Fibroblast of gingiva (primary cell): ENCODE measurements at regions not wholly inside any gene's neighbourhood (a gene's known extent, or its start where the extent isn't known, plus 50 kb on each side); places are given as distances from the start of the nearest gene placed in this dataset.

Experiments
- DNase-seq: peaks from one replicate; pipeline ENCODE4 v3.0.0-alpha.2; 2011; ENCODE audit warnings: low read depth

DNA sequence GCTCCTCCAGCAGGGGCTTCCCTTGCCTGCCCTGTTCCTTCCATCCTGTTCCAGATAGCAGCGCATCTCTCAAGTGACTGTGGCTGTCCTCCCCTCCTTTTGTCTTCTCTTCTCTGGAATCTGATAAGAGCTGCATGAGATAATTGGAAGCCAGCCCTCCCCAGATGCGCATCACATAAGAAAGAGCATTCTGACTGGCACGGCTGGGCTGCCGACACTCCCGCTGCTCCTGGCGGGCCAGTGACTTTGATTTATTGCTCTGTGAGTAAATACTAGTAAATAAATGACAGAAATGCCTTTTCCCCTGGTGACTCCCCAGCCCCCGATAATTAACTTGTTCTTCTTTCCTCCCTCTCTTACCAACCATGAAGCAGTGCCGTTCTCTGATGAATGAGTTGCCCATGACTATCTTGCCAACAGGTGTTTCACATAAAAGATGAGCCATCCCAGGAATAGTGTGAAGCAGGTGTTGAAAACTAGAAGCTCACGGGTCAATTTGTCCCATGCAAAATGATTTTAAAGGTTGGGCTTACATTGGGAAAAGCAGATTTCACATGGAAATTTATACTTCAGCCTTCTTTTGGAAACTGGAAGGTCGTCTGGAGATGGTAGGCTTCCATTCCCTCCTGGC lies 212.3 kb downstream of the ERCC6L2 start:
- no peak for DNase-seq

DNA sequence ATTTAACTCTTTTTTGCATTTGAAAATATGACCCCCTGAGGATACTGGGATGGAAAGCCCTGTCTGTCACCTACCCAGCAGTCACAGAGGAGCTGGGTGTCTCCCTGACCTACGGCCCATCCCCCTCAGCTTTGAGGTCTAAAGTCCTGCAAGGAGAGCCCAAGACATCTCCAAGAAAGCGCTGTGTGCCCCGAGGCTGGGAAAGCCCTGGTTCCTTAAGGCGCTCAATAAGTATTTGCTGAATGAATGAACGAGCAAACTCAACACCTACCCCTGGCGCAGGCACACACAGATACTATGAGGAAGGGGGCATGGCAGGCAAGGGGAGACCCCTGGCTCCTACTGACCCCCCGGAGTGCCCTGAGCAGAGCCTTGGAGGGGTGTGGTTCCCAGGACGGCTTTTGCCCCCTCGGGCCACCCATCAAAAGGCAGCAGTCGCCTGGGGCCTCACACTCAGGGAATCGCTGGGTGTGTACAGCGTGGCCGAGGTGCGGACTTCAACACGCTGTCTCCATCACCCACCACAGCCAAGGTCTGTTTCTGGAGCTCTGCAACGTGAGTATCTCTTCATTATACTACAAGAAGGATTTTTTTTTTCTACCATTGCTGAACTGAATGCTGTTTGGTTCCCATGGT lies 211.6 kb downstream of the ERCC6L2 start:
- DNase-seq: no peak

DNA sequence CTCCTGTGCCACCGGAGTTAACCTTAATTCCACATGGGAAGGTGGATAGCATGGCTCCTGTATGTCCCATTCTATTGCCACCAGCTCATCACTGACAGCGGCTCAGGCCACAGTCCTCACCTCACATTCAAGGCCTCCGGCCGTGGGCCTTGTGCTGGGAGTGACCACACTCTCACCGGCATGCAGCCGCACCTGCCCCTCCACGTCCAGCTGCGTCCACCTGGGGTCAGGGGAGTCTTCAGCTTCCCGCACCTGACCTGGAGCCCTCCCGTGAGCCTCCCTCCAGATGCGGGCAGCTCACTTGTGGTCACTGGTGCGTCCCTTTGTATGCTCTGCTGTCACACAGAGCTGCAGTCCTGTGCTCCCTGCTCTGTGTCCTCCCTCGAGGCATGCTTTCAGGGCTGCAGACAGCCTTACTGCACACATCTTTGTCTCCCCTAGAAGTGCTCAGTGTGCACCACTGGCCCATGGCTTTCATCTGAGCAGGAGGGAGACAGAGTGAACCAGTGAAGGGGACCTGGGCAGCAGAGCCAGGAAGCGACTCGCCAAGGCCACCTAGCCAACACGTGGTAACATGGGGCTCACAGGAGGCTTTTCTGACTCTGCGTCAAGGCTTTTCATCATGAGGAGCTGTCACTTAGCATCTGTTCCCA lies 210.1 kb downstream of the ERCC6L2 start:
- no peak for DNase-seq

DNA sequence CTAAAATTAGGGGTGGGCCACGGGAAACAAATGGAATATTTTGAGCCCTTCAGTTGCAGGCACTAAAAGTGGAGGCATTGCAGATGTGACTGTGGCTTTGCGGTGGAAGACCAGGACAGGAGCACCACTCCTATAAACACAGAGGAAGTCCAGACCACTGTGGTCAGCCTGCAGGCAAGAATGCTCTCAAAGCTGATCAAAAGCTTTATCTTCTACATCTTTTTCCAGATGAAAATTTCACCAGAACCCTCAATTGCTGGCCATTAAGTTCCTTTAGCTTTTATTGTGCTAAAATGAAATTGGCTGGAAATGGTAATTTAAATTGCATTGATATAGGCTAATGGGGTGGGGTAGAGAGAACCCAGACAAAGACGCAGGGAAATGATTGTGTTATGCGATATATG lies 208.8 kb downstream of the ERCC6L2 start:
- no peak for DNase-seq

DNA sequence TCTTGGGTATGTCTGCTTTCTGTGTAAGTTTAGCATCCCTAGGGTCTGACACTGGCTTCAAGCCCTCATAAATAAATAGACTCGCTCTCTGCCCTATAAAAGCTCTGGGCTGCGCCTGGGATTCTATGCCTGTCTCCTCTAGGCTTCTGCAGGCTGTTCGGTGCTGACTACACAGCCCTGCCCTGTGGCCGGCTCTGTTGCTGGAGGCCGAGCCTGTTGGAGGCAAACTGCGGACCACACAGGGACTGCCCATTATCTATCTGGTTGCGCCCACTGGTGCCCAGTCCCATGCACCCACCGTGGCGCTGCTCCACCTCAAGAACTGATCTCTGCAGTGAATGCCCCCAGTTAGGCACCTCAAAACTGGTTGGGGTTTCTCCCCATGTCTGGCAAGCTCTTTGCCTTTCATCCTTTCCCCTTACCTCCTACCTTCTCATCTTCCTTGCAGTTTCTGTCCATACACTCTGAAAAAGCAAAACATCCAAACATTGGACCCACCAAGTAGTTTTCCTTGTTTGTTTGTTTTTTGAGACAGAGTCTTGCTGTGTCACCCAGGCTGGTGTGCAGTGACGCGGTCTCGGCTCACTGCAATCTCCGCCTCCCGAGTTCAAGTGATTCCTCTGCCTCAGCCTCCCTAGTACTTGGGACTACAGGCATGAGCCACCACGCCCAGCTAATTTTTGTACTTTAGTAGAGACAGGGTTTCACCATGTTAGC lies 207.2 kb downstream of the ERCC6L2 start:
- no peak for DNase-seq

DNA sequence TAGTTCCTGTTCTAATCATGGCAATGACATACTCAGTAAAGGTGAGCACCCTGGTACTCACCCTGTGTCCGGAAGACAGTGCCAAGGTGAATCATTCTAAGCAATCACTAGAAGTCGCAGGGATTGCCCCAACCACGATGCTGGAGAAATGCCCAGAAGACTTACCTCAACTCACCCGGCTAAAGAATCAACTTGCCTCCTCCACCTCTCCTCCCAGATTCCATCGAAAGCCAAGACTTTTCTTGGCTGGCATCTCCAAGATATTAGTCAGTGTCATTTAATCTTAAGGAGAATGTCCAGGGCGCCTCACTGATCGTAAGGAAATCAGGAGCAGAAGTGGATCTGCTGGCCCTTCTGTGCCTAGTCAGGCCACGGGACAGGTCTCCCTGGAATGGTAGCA lies 204.9 kb downstream of the ERCC6L2 start:
- peak; percentile 44 for DNase-seq

DNA sequence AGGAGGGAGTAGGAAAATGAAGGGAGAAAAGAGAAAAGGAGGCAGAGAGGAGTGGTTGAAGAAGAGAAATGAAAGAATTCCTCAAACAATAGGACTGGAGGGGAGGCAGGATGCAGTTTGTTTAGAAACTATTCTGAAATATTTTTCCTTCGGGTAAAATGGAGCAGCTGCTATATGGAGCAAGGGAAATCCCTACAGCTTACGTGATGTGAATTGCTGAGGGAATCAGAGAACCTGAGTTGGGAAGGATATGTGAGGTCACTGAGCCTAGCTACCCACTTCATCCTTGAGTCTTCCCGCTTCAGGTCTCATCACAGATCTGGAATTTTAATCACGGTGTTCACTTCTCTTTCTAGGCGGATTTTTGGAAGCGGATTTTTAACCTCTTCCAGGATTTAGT lies 204.3 kb downstream of the ERCC6L2 start:
- no peak for DNase-seq

DNA sequence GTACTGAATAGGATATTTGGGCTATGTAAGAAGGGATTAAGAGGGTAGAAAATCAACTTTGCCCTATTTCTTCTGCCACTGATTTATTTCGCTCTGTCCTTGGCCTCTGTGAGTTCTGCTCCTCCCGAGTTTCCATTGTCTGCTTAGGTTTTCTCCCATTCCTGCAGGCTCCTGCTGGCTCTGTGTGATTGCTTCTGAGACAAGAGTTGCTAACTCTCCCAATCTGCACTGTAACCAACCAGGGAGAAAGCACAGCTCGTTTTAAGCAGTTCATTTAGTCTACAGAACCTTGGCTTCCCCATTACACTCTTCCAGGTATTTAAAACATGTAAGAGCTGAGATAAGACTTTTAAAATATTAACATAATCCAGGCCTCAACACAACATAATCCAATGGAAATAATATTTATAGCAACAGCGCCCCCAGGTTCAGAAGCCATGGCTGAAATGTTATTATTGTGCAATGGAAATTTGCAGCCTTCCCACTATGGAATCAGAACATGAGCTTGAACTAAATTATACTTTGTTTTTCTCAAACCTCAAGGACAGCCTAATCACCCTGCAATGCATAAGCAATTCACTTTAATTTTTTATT lies 203.5 kb downstream of the ERCC6L2 start:
- peak; percentile 21 for DNase-seq

DNA sequence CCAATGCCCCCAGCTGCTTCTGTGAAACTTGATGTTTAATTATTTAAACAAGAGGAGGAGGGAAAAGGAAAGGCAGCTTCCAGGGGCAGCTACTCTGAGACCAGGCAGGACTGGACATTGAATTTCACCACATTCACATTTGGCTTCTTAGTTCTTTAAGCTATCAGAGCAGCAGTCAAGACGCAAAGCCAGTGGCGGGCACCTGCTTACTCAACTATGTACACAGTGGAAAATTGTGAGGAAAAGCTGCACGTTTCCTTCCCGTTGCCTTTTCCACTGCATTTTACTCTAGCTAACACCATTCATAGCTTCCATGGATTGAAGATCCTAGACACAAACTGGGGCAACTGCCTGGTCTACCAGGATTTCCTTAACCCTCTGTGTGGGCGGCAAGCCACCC lies 200.3 kb downstream of the ERCC6L2 start:
- DNase-seq: no peak

DNA sequence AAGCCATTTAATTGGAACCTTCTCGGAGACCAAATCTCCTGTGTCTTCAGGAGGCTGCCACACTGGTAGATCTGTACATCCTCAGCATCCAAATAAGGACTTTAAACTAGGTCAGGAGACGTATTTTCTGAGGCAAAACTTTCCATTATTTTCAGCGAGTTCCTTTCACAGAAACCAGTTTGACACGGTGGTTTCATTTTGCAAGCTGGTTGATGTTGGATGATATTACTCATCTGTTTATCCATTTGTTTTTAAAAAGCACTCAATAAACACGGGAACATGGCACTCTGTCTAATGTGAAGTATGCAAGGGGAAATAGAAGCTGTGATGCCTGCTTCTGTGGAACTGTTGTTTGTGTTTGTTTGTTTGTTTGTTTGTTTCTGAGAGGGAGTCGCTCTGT lies 199.6 kb downstream of the ERCC6L2 start:
- no peak for DNase-seq

DNA sequence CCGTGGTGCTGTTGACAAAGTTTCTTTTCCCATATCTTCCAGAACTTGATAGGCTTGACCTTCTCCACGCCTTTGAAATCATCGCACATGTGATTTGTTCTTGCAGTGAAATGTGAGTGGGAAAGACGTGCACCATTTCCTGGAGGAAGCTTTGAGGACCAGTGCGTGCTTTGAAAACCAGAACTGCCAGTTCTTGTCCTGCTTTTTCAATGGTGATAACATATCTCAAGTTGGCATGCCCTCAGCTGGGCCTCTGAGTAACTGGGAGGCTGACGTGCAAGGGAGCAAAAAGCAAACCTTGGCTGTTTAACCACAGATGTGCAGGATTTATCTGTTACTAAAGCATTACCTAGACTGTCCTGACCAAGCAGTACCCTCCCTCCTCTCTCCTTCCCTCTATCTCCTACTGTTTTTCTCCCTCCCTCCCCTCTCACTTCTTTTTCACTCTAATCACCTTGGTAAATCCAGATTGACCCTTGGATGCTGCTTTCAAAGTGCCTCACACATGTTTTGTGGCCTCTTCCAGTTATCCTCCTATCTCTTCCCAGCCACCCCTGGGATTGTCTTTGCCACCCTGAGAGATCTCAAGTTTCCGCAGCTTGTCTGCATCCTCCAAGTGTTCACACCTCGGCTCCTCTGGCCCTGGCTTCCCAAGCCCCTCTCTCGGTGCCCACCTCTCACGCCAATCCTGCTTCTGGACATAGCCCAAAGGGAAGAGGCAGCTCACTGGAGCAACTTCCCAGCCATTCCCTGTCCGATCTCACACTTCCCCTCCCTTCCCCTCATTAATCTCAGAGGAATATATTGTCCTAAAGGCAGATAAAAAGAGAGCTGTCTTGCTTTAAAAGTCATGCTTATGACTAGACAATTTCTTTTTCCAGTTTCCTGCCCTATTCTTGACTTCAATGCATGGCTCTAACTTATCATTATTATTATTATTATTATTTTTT lies 198.3 kb downstream of the ERCC6L2 start:
- no peak for DNase-seq

DNA sequence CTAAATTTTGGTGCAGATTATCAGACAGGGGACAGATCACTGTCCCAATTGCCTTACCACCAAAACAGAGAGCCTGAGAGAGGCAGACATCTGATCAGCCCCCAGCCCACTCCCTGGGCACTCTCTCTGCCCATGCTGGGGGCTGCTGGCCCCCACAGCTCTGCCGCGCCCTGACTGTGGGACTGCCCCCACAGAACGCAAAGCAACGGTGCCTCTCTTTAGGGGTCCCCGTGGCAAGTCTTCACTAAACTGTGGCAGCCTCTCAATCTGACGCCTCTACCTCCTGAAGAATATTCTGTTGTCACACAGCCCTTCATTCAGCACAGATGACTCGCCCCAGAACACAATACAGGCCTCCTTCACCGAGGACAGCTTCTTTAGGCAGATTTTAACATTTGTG lies 197.4 kb downstream of the ERCC6L2 start:
- DNase-seq: no peak

DNA sequence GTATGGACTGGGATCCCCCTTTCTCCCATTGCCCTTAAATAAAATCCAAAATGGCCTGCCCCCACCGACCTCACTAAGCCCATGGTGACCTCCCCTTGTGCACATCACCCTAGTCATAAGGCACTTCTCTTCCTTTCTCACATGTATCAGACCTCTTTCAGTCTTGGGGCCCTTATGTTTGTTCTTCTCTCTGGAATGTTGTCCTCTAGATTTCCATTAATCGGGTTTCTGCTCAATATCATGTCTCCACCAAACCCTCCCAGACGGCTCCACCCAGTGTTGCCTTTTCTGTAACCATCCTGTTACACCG lies 196.3 kb downstream of the ERCC6L2 start:
- DNase-seq: no peak

DNA sequence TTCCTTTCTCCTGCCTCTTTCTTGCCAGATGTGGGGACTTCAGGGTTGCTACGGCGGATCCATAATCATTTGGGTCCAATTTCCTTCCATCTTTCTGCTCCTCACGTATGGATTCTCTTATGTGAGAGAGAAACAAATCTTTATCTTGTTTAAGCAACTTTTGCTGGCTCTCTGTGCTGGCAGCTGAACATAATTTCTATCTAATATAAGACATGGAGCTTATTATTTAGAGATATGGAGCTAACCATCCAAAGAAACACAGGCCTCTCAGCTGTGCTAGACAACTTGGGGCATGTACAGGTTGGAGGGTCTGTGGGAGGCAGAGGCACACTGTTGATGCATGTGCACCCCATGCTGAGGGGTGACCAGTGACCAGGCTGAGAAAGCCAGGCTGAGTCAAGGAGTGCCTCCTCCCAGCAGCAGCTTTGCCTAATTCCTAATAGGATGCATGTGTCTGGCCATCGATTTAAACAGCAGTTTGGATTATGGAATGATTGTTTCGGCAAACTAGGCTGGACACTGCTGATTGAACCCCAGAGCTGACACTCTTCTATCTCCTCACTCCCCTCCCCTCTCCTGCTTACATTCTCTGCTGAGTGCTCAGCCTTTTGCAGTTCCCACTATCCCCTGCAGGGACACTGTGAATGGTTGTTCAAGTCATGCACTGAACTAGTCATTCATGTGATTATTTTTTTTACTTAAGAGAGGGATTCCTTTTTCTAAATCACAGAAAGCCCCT lies 195.8 kb downstream of the ERCC6L2 start:
- DNase-seq: peak; percentile 56

DNA sequence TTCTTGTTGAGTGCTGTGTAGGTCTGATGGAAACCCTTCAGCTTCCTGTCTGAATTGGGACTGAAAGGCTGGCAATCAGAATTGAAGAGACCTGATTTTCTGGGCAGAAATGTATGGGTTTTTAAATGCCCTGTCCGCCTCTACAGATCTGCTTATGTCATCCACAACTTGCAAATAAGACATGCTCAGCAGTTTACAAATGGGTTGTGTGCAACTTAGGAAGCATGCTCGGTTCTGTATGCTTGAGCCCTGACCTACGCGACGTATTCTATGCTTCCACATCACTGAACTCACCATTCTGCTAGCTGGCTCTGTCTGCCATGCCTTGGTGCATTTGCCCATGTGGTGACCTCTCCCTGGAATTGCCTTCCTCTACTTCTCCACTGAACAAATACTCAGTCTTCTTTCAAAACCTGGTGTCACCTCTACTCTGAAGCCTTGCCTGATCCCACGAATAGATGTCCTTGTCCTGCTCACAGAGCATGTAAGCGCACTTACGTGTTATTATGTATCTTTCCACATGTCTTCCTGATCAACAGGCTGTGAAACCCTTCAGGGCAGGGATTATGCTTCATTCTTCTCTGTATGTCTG lies 194.2 kb downstream of the ERCC6L2 start:
- no peak for DNase-seq

DNA sequence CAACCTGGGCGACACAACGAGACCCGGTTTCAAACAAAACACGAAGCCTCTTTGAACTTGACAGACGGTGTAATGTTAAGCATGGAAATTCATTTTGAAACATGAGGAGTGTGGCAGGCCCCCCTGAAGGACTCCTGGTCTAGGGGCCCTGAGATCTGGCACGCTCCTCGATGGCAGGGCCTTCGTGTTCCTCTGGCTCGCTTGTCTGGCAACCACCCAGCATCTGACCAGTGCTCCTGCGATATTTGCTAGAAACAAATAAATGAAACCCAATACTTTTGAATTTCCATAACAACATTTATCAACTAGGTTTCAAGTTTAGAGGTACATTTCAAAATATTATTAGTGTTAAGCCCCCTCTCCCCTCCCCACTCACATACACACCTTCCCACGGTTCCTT lies 193.0 kb downstream of the ERCC6L2 start:
- DNase-seq: no peak

DNA sequence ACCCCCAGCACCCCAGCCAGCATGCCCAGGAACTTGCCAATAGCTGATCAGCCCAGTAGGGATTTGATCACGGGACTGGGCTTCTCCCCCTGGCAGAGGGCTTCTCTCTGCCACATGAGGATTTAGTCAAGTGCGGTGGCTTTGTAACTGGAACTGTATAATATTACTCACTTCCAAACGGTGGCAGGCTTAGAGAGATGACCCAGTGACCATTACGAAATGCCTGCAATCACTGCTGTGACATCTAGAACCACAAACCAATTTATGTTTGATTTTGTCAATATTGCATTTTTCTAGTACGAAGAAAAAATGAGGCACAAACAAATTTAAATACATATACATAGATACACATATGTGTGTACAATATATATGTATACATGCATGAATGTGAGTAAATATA lies 192.1 kb downstream of the ERCC6L2 start:
- no peak for DNase-seq

DNA sequence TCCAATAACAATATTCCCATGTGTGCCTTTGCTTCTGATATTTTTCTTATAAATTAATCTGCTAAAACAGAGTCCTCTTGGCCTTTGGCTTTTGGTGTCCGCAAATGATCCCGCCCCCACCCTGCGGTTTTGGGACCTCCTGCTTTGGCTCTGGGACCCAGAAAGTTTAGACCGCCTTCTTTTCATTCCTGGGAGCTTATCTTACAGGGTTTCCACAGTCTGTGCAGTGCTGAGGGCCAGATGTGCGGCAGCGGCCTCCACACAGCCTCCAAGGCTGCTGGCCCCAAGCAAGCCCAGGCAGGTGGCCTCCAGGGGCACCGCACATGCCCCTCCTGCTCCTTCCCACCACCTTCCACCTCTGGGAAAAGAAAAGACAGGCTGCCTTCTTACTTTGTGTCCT lies 191.5 kb downstream of the ERCC6L2 start:
- peak; percentile 62 for DNase-seq

DNA sequence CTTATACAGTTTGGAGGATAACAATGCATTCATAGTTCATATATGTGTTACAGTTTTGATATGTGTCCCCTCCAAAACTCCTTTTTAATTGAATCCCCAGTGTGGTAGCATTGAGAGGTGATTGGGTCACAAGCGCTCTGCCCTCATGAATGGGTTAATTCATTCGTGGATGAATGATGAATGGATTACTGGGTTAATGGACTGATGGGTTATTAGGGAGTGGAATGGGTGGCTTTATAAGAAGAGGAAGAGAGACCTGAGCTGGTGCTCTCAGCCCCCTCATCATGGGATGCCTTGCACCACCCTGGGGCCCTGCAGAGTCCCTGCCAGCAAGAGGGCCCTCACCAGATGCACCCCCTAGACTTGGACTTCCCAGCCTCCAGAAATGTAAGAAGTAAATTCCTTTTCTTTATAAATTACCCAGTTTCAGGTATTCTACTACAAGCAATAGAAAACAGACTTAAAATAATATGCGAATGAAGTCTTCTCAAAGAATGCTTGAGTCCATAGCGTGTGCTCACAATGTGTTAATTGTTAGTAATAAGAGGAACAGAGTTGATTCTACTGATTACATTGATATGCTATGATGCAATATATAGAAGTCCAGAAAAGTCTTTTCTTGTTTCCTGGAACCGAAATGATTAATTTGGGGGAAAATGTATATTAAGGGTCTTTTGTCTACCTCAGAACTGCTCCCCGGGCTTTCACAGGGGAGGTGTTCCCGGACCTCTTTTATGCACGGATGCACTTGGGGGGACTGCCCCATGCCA lies 190.2 kb downstream of the ERCC6L2 start:
- no peak for DNase-seq
